Mucosa of descending colon (tissue), 3 donors: ENCODE measurements at regions not wholly inside any gene's neighbourhood (a gene's known extent, or its start where the extent isn't known, plus 50 kb on each side); places are given as distances from the start of the nearest gene placed in this dataset.

Experiments used
- ATAC-seq: fragments of 200-7000 bp; cut with Tn5 transposase; one replicate; pipeline ENCODE4 v1.9.1; 2020; ENCODE audit warnings: mild to moderate bottlenecking, moderate library complexity
- DNase-seq, 3 donors: peaks; one replicate each; pipeline ENCODE4 v3.0.0-alpha.2; 2020
- H3K36me3 ChIP-seq: fragments of 200-600 bp; one replicate; pipeline ENCODE4 v1.8.0; 2021; ENCODE audit warnings: low read depth, mild to moderate bottlenecking
- H3K4me1 ChIP-seq: fragments of 200-600 bp; one replicate; pipeline ENCODE4 v1.8.0; 2021; ENCODE audit warnings: low read depth, mild to moderate bottlenecking
- H3K4me3 ChIP-seq: fragments of 200-600 bp; one replicate; pipeline ENCODE4 v1.8.0; 2021; ENCODE audit warnings: mild to moderate bottlenecking
- H3K9me3 ChIP-seq: fragments of 200-600 bp; one replicate; pipeline ENCODE4 v1.8.0; 2021; ENCODE audit warnings: mild to moderate bottlenecking
- CTCF ChIP-seq: fragments of 200-600 bp; IDR thresholded peaks from one replicate; pipeline ENCODE4 v1.8.0; 2022; ENCODE audit warnings: antibody characterized with exemption, mild to moderate bottlenecking
- intact Hi-C, 2 donors: fragments of 100-400 bp; cut with DNase I in 1 of 2; cut with micrococcal nuclease in 1 of 2; formaldehyde crosslinking; loops; one replicate each; pipeline versions ENCODE4 v1.11.0 to v1.11.1; 2022; cut with DNase I, micrococcal nuclease
- donor health status: DM: no; HTN: no; CAD: no; lungs with moderate emphysema.
- donor health status: DM: no; HTN: no; CAD: no.
- donor health status: DM: no; HTN: yes; CAD: no.

DNA sequence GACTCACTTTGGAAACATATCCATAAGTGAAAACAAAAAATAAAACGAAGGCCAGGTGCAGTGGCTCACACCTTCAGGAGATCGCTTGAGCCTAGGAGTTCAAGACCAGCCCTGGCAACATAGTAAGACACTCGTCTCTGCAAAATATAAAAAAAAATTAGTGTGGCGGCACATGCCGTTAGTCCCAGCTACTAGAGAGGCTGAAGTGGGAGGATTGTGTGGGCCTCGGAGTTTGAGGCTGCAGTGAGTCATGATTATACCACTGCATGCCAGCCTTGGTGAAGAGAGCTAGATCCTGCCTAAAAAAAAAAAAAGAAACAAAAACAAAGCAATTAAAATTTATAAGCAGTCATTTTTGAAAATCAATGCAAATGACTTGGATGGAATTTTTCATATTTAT is 54.7 kb upstream of the NANOGP8 start:
- ATAC-seq (no peak), DNase-seq (no peak)
- TF ChIP-seq CTCF: no peak
- Histone ChIP-seq H3K4me3 (no peak overlapping the region), H3K9me3 (no peaks in the 10 kb centered on the region), H3K36me3 (no peaks in the 10 kb centered on the region), H3K4me1 (no peaks in the 10 kb centered on the region)
- intact Hi-C loops: no loop called here

DNA sequence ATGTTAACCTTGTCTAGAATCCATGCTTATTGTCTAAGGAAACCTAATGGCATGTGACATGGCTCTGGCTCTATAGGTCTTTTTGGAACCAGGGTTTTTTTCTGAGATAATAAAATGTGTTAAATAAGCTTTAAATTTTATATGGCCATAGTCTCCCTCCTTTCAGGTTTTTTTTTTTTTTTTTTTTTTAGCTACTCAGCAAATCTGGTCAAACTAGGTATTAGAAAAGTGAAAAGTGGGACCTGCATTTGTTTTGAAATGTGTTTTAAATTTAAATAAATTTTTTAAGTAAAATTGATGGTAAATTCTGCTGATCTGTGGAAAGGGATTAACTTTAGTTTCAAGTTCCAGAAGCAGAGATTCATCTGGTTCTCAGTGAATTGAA is 52.1 kb upstream of the NANOGP8 start:
- H3K36me3 ChIP-seq: no peaks in the 10 kb centered on the region
- no peak for TF ChIP-seq CTCF
- intact Hi-C loops: no loop called here
- H3K4me3 ChIP-seq: no peak overlapping the region
- ATAC-seq: no peak
- no peaks in the 10 kb centered on the region for H3K9me3 ChIP-seq
- no peak for DNase-seq
- no peaks in the 10 kb centered on the region for H3K4me1 ChIP-seq

- no peaks in the 10 kb centered on the region for H3K4me1 ChIP-seq
- no peaks in the 10 kb centered on the region for H3K9me3 ChIP-seq
- DNase-seq (no peak), ATAC-seq (no peak)
- no peak for TF ChIP-seq CTCF
- H3K36me3 ChIP-seq: no peaks in the 10 kb centered on the region
- intact Hi-C loops: no loop called here
- no peak overlapping the region for H3K4me3 ChIP-seq
Measured at GRCh38 chr15:35136321-35137189, 51.5 kb upstream of the NANOGP8 start.
